Naive thymus-derived CD8-positive, alpha-beta T cell (primary cell): ENCODE measurements at regions not wholly inside any gene's neighbourhood (a gene's known extent, or its start where the extent isn't known, plus 50 kb on each side); places are given as distances from the start of the nearest gene placed in this dataset.
"Not testable (repeated sequence)": the region's sequence is repeated elsewhere in the genome, so short reads cannot be mapped to it uniquely, and the experiment has no call there.

Source experiments
- ATAC-seq, 2 donors: fragments of 150-1000 bp; cut with Tn5 transposase in 1 of 2; sonication (Bioruptor Pico), chemical (Tn5 transposase) in 1 of 2; 1 replicate in 1 of 2; 2 replicates in 1 of 2; pipeline ENCODE4 v1.10.0; 2021; ENCODE audit warnings: mild to moderate bottlenecking in 2 of 2, moderate library complexity in 2 of 2
- POLR2A ChIA-PET: fragments of 350-600 bp; sonication (Branson Sonifier 250); formaldehyde crosslinking; loops from one replicate; lab custom pipeline; 2021; ENCODE audit warnings: antibody characterized with exemption; lab: Charles Lee
- DNase-seq, 10 donors: peaks; one replicate each; pipeline versions ENCODE4 v3.0.0 to v3.0.0-alpha.2; 2020 to 2022
- H3K27ac Mint-ChIP-seq, 10 donors: one replicate each; pipeline ENCODE4 v1.8.0; 2020 to 2022; ENCODE audit warnings: mild to moderate bottlenecking in 10 of 10, mixed read lengths in 10 of 10, moderate library complexity in 4 of 10, inconsistent platforms in 1 of 10
- H3K27me3 Mint-ChIP-seq, 5 donors: one replicate each; pipeline ENCODE4 v1.8.0; 2021 to 2022; ENCODE audit warnings: mixed read lengths in 5 of 5
- H3K36me3 Mint-ChIP-seq, 3 donors: one replicate each; pipeline ENCODE4 v1.8.0; 2020 to 2022; ENCODE audit warnings: mixed read lengths in 3 of 3, mild to moderate bottlenecking in 2 of 3, inconsistent platforms in 1 of 3
- H3K4me1 Mint-ChIP-seq, 4 donors: one replicate each; pipeline ENCODE4 v1.8.0; 2021 to 2022; ENCODE audit warnings: mixed read lengths in 4 of 4
- H3K4me3 Mint-ChIP-seq, 10 donors: one replicate each; pipeline ENCODE4 v1.8.0; 2020 to 2022; ENCODE audit warnings: mild to moderate bottlenecking in 10 of 10, mixed read lengths in 10 of 10, moderate library complexity in 6 of 10, inconsistent platforms in 1 of 10
- H3K9me3 Mint-ChIP-seq, 9 donors: one replicate each; pipeline ENCODE4 v1.8.0; 2020 to 2022; ENCODE audit warnings: mixed read lengths in 9 of 9, mild to moderate bottlenecking in 3 of 9, inconsistent platforms in 1 of 9, moderate library complexity in 1 of 9

GRCh38 chr3:72065236-72065635 lies 280.3 kb upstream of the PROK2 start:
- POLR2A ChIA-PET: no interaction called here
- DNase-seq (no peak), ATAC-seq (no peak)
- Mint-ChIP-seq H3K9me3 (peaks cover 2 to 36% (median 15%) of the 10 kb centered on the region in 9 donors), H3K4me1 (no peaks in the 10 kb centered on the region), H3K4me3 (no peak overlapping the region), H3K27ac (no peak overlapping the region), H3K27me3 (peaks cover 0 to 17% (median 3%) of the 10 kb centered on the region in 5 donors), H3K36me3 (peaks cover 0 to 15% (median 8%) of the 10 kb centered on the region in 3 donors)

GRCh38 chr3:72064727-72065126 lies 279.8 kb upstream of the PROK2 start:
- DNase-seq, H3K4me1 Mint-ChIP-seq, POLR2A ChIA-PET, H3K27ac Mint-ChIP-seq, ATAC-seq, H3K4me3 Mint-ChIP-seq: not testable (repeated sequence)
- H3K36me3 Mint-ChIP-seq: peaks cover 0 to 15% (median 8%) of the 10 kb centered on the region in 3 donors
- H3K9me3 Mint-ChIP-seq: peaks cover 2 to 36% (median 15%) of the 10 kb centered on the region in 9 donors
- H3K27me3 Mint-ChIP-seq: peaks cover 0 to 17% (median 3%) of the 10 kb centered on the region in 5 donors

GRCh38 chr3:72062017-72062416 lies 277.1 kb upstream of the PROK2 start:
- Mint-ChIP-seq H3K27ac (no peak overlapping the region), H3K36me3 (peaks cover 0 to 15% (median 8%) of the 10 kb centered on the region in 3 donors), H3K9me3 (peaks cover 2 to 36% (median 15%) of the 10 kb centered on the region in 9 donors), H3K4me3 (no peak overlapping the region), H3K27me3 (peaks cover 0 to 17% (median 3%) of the 10 kb centered on the region in 5 donors), H3K4me1 (no peaks in the 10 kb centered on the region)
- POLR2A ChIA-PET: interaction anchor here (0.7 kb wide), 1 partner anchor 295 kb away, joined by 3 read pairs; no protein-coding TSS in a partner anchor
- no peak for DNase-seq
- no peak for ATAC-seq

- no peak overlapping the region for H3K27ac Mint-ChIP-seq
- no peaks in the 10 kb centered on the region for H3K4me1 Mint-ChIP-seq
- ATAC-seq (no peak), DNase-seq (no peak)
- POLR2A ChIA-PET: no interaction called here
- peaks cover 0 to 17% (median 3%) of the 10 kb centered on the region in 5 donors for H3K27me3 Mint-ChIP-seq
- H3K4me3 Mint-ChIP-seq: no peak overlapping the region
- H3K36me3 Mint-ChIP-seq: peaks cover 0 to 15% (median 8%) of the 10 kb centered on the region in 3 donors
- H3K9me3 Mint-ChIP-seq: peaks cover 2 to 36% (median 15%) of the 10 kb centered on the region in 9 donors
Measured at GRCh38 chr3:72060447-72061034, 275.6 kb upstream of the PROK2 start.

- no peak for ATAC-seq
- POLR2A ChIA-PET: no interaction called here
- peaks cover 0 to 5% (median 5%) of the 10 kb centered on the region in 3 donors for H3K36me3 Mint-ChIP-seq
- H3K4me3 Mint-ChIP-seq: no peak overlapping the region
- no peak overlapping the region for H3K27ac Mint-ChIP-seq
- no peak for DNase-seq
- H3K27me3 Mint-ChIP-seq: peaks cover 0 to 11% (median 3%) of the 10 kb centered on the region in 5 donors
- H3K4me1 Mint-ChIP-seq: no peaks in the 10 kb centered on the region
- peaks cover 0 to 21% (median 2%) of the 10 kb centered on the region in 9 donors for H3K9me3 Mint-ChIP-seq
Measured at GRCh38 chr3:72058493-72059081, 273.6 kb upstream of the PROK2 start.

GRCh38 chr3:72055436-72055835 lies 270.5 kb upstream of the PROK2 start:
- POLR2A ChIA-PET: no interaction called here
- Mint-ChIP-seq H3K36me3 (no peaks in the 10 kb centered on the region), H3K9me3 (no peaks in the 10 kb centered on the region), H3K4me3 (no peak overlapping the region), H3K27ac (no peak overlapping the region), H3K27me3 (no peaks in the 10 kb centered on the region), H3K4me1 (no peaks in the 10 kb centered on the region)
- ATAC-seq (no peak), DNase-seq (no peak)

GRCh38 chr3:72054976-72055375 lies 270.0 kb upstream of the PROK2 start:
- no peak overlapping the region for H3K4me3 Mint-ChIP-seq
- POLR2A ChIA-PET: no interaction called here
- no peak overlapping the region for H3K27ac Mint-ChIP-seq
- H3K9me3 Mint-ChIP-seq: no peaks in the 10 kb centered on the region
- no peak for ATAC-seq
- H3K4me1 Mint-ChIP-seq: no peaks in the 10 kb centered on the region
- DNase-seq: no peak
- H3K36me3 Mint-ChIP-seq: no peaks in the 10 kb centered on the region
- no peaks in the 10 kb centered on the region for H3K27me3 Mint-ChIP-seq

GRCh38 chr3:72052841-72053409 lies 268.0 kb upstream of the PROK2 start:
- DNase-seq: no peak
- no peak overlapping the region for H3K4me3 Mint-ChIP-seq
- POLR2A ChIA-PET: no interaction called here
- peaks cover 0 to 1% (median 0%) of the 10 kb centered on the region in 5 donors for H3K27me3 Mint-ChIP-seq
- H3K27ac Mint-ChIP-seq: no peak overlapping the region
- no peaks in the 10 kb centered on the region for H3K36me3 Mint-ChIP-seq
- no peak for ATAC-seq
- no peaks in the 10 kb centered on the region for H3K4me1 Mint-ChIP-seq
- no peaks in the 10 kb centered on the region for H3K9me3 Mint-ChIP-seq

GRCh38 chr3:72050771-72051170 lies 265.8 kb upstream of the PROK2 start:
- ATAC-seq (no peak), DNase-seq (no peak)
- Mint-ChIP-seq H3K27me3 (peaks cover 0 to 1% (median 0%) of the 10 kb centered on the region in 5 donors), H3K27ac (no peak overlapping the region), H3K4me1 (no peaks in the 10 kb centered on the region), H3K9me3 (no peaks in the 10 kb centered on the region), H3K4me3 (no peak overlapping the region), H3K36me3 (no peaks in the 10 kb centered on the region)
- POLR2A ChIA-PET: no interaction called here

GRCh38 chr3:72050048-72050632 lies 265.2 kb upstream of the PROK2 start:
- Mint-ChIP-seq H3K4me1 (no peaks in the 10 kb centered on the region), H3K9me3 (no peaks in the 10 kb centered on the region), H3K27ac (no peak overlapping the region), H3K4me3 (no peak overlapping the region), H3K27me3 (peaks cover 0 to 1% (median 0%) of the 10 kb centered on the region in 5 donors), H3K36me3 (no peaks in the 10 kb centered on the region)
- DNase-seq (no peak), ATAC-seq (no peak)
- POLR2A ChIA-PET: no interaction called here

- no peak overlapping the region for H3K27ac Mint-ChIP-seq
- POLR2A ChIA-PET: no interaction called here
- no peak overlapping the region for H3K4me3 Mint-ChIP-seq
- ATAC-seq: no peak
- H3K9me3 Mint-ChIP-seq: no peaks in the 10 kb centered on the region
- H3K36me3 Mint-ChIP-seq: no peaks in the 10 kb centered on the region
- peaks cover 0 to 1% (median 0%) of the 10 kb centered on the region in 5 donors for H3K27me3 Mint-ChIP-seq
- DNase-seq: no peak
- no peaks in the 10 kb centered on the region for H3K4me1 Mint-ChIP-seq
Measured at GRCh38 chr3:72049300-72049699, 264.4 kb upstream of the PROK2 start.

- ATAC-seq (no peak), DNase-seq (no peak)
- no peak overlapping the region for H3K27ac Mint-ChIP-seq
- H3K4me3 Mint-ChIP-seq: no peak overlapping the region
- H3K27me3 Mint-ChIP-seq: peaks cover 0 to 1% (median 0%) of the 10 kb centered on the region in 5 donors
- no peaks in the 10 kb centered on the region for H3K36me3 Mint-ChIP-seq
- H3K4me1 Mint-ChIP-seq: peaks cover 0 to 2% (median 0%) of the 10 kb centered on the region in 4 donors
- H3K9me3 Mint-ChIP-seq: no peaks in the 10 kb centered on the region
- POLR2A ChIA-PET: no interaction called here
Measured at GRCh38 chr3:72048873-72049272, 263.9 kb upstream of the PROK2 start.

GRCh38 chr3:72047221-72047871 lies 262.4 kb upstream of the PROK2 start:
- Mint-ChIP-seq H3K36me3 (no peaks in the 10 kb centered on the region), H3K4me3 (no peak overlapping the region), H3K27me3 (peaks cover 0 to 1% (median 0%) of the 10 kb centered on the region in 5 donors), H3K27ac (peak overlapping the region in 1 of 10 donors; percentile 8), H3K4me1 (peaks cover 0 to 8% (median 0%) of the 10 kb centered on the region in 4 donors), H3K9me3 (no peaks in the 10 kb centered on the region)
- DNase-seq (no peak), ATAC-seq (no peak)
- POLR2A ChIA-PET: no interaction called here
